ENCODE measurements at regions not wholly inside any gene's neighbourhood (a gene's known extent, or its start where the extent isn't known, plus 50 kb on each side); places are given as distances from the start of the nearest gene placed in this dataset.

DNA sequence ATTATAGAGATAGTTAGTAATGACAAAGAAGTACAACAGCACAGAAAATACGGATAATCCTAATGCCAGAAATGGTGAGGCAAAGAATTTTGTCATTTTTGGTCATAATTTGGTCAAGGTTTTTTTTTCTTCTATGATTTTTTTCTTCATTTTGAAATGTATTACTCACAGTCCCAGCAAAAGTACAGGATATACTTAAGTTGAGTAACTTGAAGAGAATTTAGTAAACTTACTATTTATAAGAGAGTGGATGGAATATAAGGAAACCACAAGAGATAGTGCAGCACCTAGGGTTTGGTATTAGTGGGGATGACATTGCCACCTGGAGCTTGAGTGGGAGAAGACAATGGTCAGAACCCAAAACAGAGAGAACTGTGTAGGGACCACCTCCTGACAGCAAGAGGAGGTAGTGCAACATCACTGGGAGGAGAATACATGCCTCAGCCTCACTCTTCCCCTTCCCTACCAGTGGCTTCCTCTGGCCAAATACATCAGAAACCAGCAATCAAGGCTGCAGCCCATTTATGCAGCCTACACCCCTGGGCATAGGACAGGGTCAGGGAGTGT is 434.5 kb upstream of the TRPC7 start:
- Histone ChIP-seq H3K9me3 (no peaks in the 10 kb centered on the region), H3K4me1 (no peaks in the 10 kb centered on the region), H3K36me3 (no peaks in the 10 kb centered on the region), H3K27me3 (no peaks in the 10 kb centered on the region), H3K4me3 (no peak overlapping the region), H3K27ac (no peak overlapping the region)
- TF ChIP-seq, protein P1, sequence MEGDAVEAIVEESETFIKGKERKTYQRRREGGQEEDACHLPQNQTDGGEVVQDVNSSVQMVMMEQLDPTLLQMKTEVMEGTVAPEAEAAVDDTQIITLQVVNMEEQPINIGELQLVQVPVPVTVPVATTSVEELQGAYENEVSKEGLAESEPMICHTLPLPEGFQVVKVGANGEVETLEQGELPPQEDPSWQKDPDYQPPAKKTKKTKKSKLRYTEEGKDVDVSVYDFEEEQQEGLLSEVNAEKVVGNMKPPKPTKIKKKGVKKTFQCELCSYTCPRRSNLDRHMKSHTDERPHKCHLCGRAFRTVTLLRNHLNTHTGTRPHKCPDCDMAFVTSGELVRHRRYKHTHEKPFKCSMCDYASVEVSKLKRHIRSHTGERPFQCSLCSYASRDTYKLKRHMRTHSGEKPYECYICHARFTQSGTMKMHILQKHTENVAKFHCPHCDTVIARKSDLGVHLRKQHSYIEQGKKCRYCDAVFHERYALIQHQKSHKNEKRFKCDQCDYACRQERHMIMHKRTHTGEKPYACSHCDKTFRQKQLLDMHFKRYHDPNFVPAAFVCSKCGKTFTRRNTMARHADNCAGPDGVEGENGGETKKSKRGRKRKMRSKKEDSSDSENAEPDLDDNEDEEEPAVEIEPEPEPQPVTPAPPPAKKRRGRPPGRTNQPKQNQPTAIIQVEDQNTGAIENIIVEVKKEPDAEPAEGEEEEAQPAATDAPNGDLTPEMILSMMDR (IDR thresholded peaks at IDR 0.05), result no peak
- no peak for DNase-seq (ENCODE audit: low spot score)

DNA sequence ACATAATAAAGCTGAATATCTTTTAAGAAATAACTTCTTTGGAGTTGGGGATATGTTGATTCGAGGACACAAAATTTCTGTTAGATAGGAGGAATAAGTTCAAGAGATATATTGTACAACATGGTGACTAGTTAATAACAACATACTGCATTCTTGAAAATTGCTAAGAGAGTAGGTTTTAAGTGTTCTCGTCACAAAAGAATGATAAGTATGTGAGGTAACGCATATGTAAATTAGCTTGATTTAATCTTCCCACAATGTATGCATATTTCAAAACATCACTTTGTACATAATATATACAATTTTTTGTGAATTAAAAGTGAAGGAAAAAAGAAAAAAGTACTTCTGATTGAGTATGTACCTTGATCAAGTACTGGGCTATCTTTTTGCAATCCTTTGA is 428.0 kb upstream of the TRPC7 start:
- Histone ChIP-seq H3K27ac (no peak overlapping the region), H3K27me3 (no peaks in the 10 kb centered on the region), H3K36me3 (no peaks in the 10 kb centered on the region), H3K9me3 (no peaks in the 10 kb centered on the region), H3K4me3 (no peak overlapping the region), H3K4me1 (no peaks in the 10 kb centered on the region)
- TF ChIP-seq, protein P1 (IDR thresholded peaks at IDR 0.05), result no peak
- DNase-seq (ENCODE audit: low spot score), result no peak

DNA sequence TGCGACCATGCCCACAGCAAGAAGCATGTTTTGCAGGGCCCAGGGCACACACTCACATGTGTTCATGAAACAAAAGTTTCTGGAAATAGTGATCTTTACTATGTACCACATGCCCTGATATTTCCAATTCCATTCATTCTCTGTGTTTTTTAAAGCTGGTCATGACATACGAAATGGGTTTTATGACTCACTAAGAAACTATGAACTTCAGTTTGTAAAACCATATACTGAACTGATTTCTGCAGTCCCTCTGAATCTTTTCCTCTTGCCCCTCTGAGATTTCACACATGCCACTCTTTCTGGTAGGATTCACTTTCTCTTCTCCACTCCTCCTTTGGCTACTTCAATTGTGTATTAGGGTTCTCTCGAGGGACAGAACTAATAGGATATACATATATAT is 416.1 kb upstream of the TRPC7 start:
- Histone ChIP-seq H3K36me3 (no peaks in the 10 kb centered on the region), H3K9me3 (no peaks in the 10 kb centered on the region), H3K27ac (no peak overlapping the region), H3K27me3 (no peaks in the 10 kb centered on the region), H3K4me3 (no peak overlapping the region), H3K4me1 (no peaks in the 10 kb centered on the region)
- no peak for DNase-seq (ENCODE audit: low spot score)
- TF ChIP-seq, protein P1 (IDR thresholded peaks at IDR 0.05), result no peak

DNA sequence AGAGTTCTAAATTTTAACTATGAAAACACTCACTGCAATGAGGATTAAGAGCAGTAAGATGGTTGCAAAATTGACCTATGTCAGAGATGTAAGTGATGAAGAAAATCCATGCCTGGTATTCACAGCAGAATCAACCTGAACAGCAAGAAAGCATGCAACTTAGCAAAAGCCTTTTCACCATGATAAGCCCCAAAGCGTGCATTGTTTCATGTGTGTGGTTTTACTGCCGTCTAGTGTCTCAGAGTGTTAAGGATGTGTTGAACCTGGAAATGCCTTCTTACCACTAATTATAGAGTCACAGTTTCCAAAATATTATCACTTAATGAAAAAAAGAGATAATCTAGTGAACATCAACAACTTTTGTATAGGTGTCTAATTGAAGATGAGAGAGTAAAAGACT is 415.2 kb upstream of the TRPC7 start:
- DNase-seq (ENCODE audit: low spot score), result no peak
- H3K36me3 ChIP-seq, result no peaks in the 10 kb centered on the region
- H3K27me3 ChIP-seq, result no peaks in the 10 kb centered on the region
- TF ChIP-seq, protein P1 (IDR thresholded peaks at IDR 0.05), result no peak
- no peak overlapping the region for H3K27ac ChIP-seq
- H3K9me3 ChIP-seq, result peaks cover 0 to 7% of the 10 kb centered on the region in 2 donors
- H3K4me3 ChIP-seq, result no peak overlapping the region
- no peaks in the 10 kb centered on the region for H3K4me1 ChIP-seq

DNA sequence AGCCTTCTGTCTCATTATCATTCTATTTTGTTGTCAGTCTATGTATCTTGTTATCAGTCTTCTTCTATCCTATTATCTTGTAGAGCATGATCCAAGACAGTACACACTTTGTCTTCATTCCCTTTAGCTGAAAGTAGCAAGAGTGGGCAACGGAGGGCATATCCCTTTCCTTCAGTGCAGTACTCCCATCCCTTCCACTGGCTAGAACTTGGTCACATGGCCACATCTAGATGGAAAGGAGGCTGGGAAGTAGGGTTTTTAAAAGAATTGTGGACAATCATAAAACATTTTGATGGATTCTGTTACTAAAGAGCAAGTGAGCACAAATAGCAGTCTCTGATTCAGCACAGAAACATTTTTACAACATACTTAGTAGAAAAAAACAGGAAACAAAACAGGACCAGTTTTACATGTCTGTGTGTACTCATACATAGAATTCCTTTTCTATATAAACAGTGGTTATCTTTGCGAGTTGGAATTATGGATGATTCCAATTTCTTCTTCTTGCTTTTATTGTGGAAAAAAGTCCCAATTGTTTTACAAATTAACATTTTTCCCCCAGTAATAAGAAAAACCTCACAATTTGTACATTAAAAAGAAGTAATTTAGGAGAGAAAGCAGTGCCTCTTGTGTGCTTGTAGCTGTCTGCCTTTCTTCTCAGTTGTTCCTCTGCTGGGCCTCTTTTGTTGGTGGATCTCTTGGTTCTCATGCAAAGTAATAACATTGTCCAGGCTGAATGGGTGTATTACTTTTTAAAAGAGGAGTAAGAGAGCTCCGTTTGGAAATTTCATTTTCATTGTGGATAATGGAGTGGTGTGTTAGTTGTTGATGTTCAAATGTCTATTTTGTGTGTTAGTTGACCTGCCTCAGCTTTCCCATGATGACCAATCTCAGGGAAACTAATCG is 410.9 kb upstream of the TRPC7 start:
- TF ChIP-seq, protein P1 (IDR thresholded peaks at IDR 0.05), result no peak
- no peaks in the 10 kb centered on the region for H3K4me1 ChIP-seq
- H3K36me3 ChIP-seq, result no peaks in the 10 kb centered on the region
- H3K27me3 ChIP-seq, result no peaks in the 10 kb centered on the region
- H3K27ac ChIP-seq, result no peak overlapping the region
- H3K9me3 ChIP-seq, result peaks cover 0 to 12% of the 10 kb centered on the region in 2 donors
- H3K4me3 ChIP-seq, result no peak overlapping the region
- no peak for DNase-seq (ENCODE audit: low spot score)

Measured in right atrium auricular region (tissue), 2 donors.